ENCODE measurements at regions not wholly inside any gene's neighbourhood (a gene's known extent, or its start where the extent isn't known, plus 50 kb on each side); places are given as distances from the start of the nearest gene placed in this dataset.
"Not testable (repeated sequence)": the region's sequence is repeated elsewhere in the genome, so short reads cannot be mapped to it uniquely, and the experiment has no call there.

DNA sequence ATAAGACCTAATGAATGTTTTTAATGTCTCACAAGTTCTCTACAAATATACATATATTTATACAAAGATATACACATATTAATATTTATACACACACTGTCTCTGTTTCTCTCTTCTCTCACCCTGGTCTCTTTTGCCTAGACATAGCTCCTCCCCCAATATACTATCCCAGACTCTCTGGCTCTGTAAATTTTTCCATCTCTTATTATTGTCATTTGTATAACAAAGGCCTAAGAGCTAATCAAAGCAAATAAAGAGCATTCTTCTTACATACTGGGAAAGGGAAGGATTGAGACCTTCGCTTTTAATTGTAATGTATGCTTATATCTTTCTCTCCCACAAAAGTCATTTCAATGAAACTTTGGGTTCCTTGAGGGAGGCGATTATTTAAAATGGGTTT, 318.1 kb downstream of the ADAMTS20 start:
- TF ChIP-seq, protein P1, sequence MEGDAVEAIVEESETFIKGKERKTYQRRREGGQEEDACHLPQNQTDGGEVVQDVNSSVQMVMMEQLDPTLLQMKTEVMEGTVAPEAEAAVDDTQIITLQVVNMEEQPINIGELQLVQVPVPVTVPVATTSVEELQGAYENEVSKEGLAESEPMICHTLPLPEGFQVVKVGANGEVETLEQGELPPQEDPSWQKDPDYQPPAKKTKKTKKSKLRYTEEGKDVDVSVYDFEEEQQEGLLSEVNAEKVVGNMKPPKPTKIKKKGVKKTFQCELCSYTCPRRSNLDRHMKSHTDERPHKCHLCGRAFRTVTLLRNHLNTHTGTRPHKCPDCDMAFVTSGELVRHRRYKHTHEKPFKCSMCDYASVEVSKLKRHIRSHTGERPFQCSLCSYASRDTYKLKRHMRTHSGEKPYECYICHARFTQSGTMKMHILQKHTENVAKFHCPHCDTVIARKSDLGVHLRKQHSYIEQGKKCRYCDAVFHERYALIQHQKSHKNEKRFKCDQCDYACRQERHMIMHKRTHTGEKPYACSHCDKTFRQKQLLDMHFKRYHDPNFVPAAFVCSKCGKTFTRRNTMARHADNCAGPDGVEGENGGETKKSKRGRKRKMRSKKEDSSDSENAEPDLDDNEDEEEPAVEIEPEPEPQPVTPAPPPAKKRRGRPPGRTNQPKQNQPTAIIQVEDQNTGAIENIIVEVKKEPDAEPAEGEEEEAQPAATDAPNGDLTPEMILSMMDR (conservative IDR thresholded peaks at IDR 0.05) = no peak

DNA sequence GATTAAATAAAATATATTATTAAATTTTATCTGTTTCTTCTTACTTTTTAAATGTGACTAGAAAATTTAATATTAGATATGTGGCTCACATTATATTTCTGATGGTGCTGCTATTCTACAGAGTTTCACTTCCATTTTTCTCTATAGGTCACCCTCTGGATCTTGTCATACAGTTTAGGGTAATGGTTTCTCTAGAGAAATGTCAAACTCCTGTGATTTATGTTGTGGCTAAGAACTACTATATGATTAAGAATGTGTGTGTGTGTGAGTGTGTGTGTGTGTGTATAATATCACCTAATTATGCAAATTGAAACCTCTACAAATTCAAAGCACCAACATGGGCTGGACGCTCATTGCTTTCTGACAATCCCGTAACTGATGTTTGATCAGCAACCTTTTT, 325.9 kb downstream of the ADAMTS20 start:
- TF ChIP-seq, protein P1 (conservative IDR thresholded peaks at IDR 0.05) = no peak
- no peak overlapping the region for H3K27ac ChIP-seq

More for the DNA sequence above, 318.1 kb downstream of the ADAMTS20 start:
- H3K27ac ChIP-seq = no peak overlapping the region

DNA sequence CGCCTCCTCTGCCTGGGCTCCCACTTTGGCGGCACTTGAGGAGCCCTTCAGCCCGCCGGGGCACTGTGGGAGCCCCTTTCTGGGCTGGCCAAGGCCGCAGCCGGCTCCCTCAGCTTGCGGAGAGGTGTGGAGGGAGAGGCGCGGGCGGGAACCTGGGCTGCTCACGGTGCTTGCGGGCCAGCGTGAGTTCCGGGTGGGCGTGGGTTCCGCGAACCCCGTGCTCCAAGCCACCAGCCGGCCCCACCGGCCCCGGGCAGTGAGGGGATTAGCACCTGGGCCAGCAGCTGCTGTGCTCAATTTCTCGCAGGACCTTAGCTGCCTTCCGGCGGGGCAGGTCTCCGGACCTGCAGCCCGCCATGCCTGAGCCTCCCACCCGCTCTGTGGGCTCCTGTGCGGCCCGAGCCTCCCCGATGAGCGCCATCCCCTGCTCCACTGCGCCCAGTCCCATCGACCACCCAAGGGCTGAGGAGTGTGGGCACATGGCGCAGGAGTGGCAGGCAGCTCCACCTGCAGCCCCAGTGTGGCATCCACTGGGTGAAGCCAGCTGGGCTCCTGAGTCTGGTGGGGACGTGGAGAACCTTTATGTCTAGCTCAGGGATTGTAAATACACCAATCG, 327.7 kb downstream of the ADAMTS20 start:
- H3K27ac ChIP-seq = not testable (repeated sequence)

DNA sequence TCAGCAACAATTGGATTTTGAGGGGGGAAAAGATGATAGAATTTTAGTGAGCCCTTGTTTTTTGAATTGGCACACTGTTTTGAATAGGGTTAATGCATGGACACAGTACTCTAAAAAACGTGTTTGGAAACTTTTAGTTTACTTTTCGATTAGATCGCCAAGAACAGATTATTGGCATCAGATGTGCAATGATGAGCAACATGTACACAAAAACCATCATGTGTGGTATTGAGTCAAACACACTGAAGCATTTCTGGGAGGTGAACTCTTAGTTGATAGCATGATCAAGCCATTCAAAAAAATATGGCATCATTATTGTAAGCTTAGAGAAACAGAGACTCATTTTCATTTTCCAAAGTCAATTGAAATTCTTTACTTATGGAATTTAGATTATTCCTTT, 329.2 kb downstream of the ADAMTS20 start:
- no peak overlapping the region for H3K27ac ChIP-seq
- TF ChIP-seq, protein P1 (conservative IDR thresholded peaks at IDR 0.05) = no peak

DNA sequence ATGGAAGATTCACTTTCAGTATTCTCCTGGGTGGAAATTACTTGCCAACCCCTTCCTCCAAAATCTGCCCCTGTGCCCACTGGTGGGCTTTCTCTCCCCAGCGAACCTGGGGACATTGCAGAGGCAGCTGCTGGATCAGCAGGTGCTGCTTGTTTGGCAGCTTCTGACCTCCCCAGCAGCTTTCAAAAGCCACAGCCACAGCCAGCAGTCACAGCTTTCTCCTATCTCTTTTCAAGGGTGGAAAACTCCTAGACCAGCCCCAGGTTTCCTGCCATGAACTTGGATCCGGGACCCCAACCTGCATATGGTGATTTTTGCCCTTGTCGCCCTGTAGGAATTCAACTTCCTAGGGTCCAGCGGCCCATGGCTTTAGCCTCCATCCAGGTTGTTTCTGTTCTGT, 330.8 kb downstream of the ADAMTS20 start:
- H3K27ac ChIP-seq = no peak overlapping the region
- TF ChIP-seq, protein P1 (conservative IDR thresholded peaks at IDR 0.05) = no peak

DNA sequence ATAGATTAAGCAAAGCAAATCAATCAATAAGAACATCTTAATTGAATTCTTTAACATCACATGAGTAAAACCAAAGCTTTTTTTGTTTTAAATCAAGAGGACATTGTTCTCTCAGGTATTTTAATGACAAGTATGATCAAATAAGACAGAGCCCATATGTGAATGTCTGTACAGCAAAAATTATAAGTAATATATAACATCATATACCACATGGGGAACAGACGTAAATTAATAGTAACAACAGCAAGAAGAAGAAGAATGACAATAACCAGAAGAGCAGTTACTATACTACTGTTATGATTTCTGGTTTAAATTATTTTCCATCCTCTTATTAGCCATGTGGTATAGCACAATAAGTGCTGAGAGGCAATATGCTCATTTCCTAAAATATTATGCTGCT, 335.5 kb downstream of the ADAMTS20 start:
- no peak overlapping the region for H3K27ac ChIP-seq

DNA sequence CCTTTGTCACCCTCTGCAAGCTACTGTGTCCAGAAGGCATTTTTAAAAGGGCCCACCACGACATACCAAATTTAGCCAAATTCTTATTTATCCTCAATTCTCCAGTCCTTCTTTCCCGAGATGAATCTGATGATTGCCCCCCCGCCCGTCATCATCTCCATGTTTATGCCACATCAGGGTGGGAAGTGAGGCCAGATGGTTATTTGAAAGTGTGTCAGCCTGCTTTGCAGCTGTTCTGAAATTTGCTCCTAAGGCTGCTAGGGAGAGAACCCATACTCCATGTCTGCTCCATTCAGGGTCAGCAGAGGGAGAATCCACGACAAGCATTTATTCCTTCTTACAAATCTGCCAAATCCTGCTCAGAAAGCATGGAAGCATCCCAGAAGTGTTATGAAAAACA, 337.8 kb downstream of the ADAMTS20 start:
- TF ChIP-seq, protein P1 (conservative IDR thresholded peaks at IDR 0.05) = no peak
- H3K27ac ChIP-seq = no peak overlapping the region

More for the DNA sequence above, 335.5 kb downstream of the ADAMTS20 start:
- TF ChIP-seq, protein P1 (conservative IDR thresholded peaks at IDR 0.05) = no peak

DNA sequence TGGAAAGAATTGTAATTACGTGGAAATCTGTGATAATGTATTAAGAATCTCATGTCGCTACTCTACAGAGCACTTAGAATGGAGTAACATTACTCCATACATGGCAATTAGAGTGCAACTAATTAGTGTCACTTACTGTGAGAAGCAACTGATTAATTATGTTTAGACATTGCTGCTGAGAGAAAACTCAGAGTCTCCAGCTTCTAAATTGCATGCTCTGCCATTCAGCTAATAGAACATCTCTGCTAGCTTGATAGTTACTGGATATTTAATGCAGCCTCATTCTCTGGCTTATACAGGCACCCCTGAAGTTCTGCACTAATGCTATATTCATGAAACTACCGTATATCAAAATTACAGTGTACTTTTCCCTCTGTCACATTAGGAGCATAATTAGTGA, 338.4 kb downstream of the ADAMTS20 start:
- TF ChIP-seq, protein P1 (conservative IDR thresholded peaks at IDR 0.05) = no peak
- no peak overlapping the region for H3K27ac ChIP-seq
